ENCODE measurements at regions not wholly inside any gene's neighbourhood (a gene's known extent, or its start where the extent isn't known, plus 50 kb on each side); places are given as distances from the start of the nearest gene placed in this dataset.
"Not testable (repeated sequence)": the region's sequence is repeated elsewhere in the genome, so short reads cannot be mapped to it uniquely, and the experiment has no call there.

GRCh38 chr6:86487660-86488221 is 449.6 kb upstream of the HTR1E start:
- Histone ChIP-seq H3K27me3 (ENCODE audit: low read length) (no peaks in the 10 kb centered on the region), H3K4me1 (ENCODE audit: insufficient read depth, low read length) (no peaks in the 10 kb centered on the region), H3K4me2 (ENCODE audit: low read length) (no peak overlapping the region), H3K79me2 (ENCODE audit: low read length) (no peaks in the 10 kb centered on the region), H2AFZ (ENCODE audit: low read length) (no peak overlapping the region), H3K4me3 (ENCODE audit: low read length) (no peak overlapping the region), H3F3A (ENCODE audit: low read length, unreplicated experiment) (no peaks in the 10 kb centered on the region), H3K36me3 (ENCODE audit: low read depth, low read length) (no peaks in the 10 kb centered on the region), H3K9me3 (ENCODE audit: low read length) (no peaks in the 10 kb centered on the region), H3K9ac (ENCODE audit: low read length) (no peak overlapping the region), H4K20me1 (ENCODE audit: low read length) (no peaks in the 10 kb centered on the region), H3K9me2 (replicated peaks; ENCODE audit: low read length) (no peaks in the 10 kb centered on the region), H3K27ac (ENCODE audit: low read length) (no peak overlapping the region)
- BruUV-seq (replicated peaks): no TSS peak
- ChIA-PET POLR2A (ENCODE audit: unreplicated experiment) (no interaction called here), CTCF (no interaction called here)
- ATAC-seq: no peak
- no peak for TF ChIP-seq CTCF (conservative IDR thresholded peaks at IDR 0.05; ENCODE audit: low read depth, low read length)
- no peak for TF ChIP-seq EZH2 (IDR thresholded peaks at IDR 0.05; ENCODE audit: low read length, unreplicated experiment)
- TF ChIP-seq EZH2phosphoT487 (IDR thresholded peaks at IDR 0.05; ENCODE audit: borderline replicate concordance, low read length): no peak
- no peak for DNase-seq
- intact Hi-C loops (cut with micrococcal nuclease): no loop called here

GRCh38 chr6:86478316-86478715 is 459.0 kb upstream of the HTR1E start:
- H4K20me1 ChIP-seq (ENCODE audit: low read length); H2AFZ ChIP-seq (ENCODE audit: low read length); DNase-seq; CTCF ChIA-PET; H3K4me3 ChIP-seq (ENCODE audit: low read length); POLR2A ChIA-PET (ENCODE audit: unreplicated experiment); BruUV-seq (replicated peaks); H3K79me2 ChIP-seq (ENCODE audit: low read length); H3K27ac ChIP-seq (ENCODE audit: low read length); ATAC-seq; H3K9ac ChIP-seq (ENCODE audit: low read length); H3K36me3 ChIP-seq (ENCODE audit: low read depth, low read length); H3K27me3 ChIP-seq (ENCODE audit: low read length); H3K9me3 ChIP-seq (ENCODE audit: low read length); H3K4me1 ChIP-seq (ENCODE audit: insufficient read depth, low read length); H3K4me2 ChIP-seq (ENCODE audit: low read length); intact Hi-C loops (cut with micrococcal nuclease); H3K9me2 ChIP-seq (replicated peaks; ENCODE audit: low read length); H3F3A ChIP-seq (ENCODE audit: low read length, unreplicated experiment): not testable (repeated sequence)

GRCh38 chr6:86477500-86478148 is 459.7 kb upstream of the HTR1E start:
- POLR2A ChIA-PET (ENCODE audit: unreplicated experiment): no interaction called here
- H3K4me2 ChIP-seq (ENCODE audit: low read length): no peak overlapping the region
- H3K9ac ChIP-seq (ENCODE audit: low read length): no peak overlapping the region
- no peaks in the 10 kb centered on the region for H3K4me1 ChIP-seq (ENCODE audit: insufficient read depth, low read length)
- ATAC-seq (no peak), DNase-seq (no peak)
- CTCF ChIA-PET: no interaction called here
- no peak overlapping the region for H3K27ac ChIP-seq (ENCODE audit: low read length)
- H3K79me2 ChIP-seq (ENCODE audit: low read length): no peaks in the 10 kb centered on the region
- H3F3A ChIP-seq (ENCODE audit: low read length, unreplicated experiment): no peaks in the 10 kb centered on the region
- no peaks in the 10 kb centered on the region for H3K9me3 ChIP-seq (ENCODE audit: low read length)
- no peaks in the 10 kb centered on the region for H4K20me1 ChIP-seq (ENCODE audit: low read length)
- no peaks in the 10 kb centered on the region for H3K27me3 ChIP-seq (ENCODE audit: low read length)
- no peaks in the 10 kb centered on the region for H3K36me3 ChIP-seq (ENCODE audit: low read depth, low read length)
- TF ChIP-seq CTCF (conservative IDR thresholded peaks at IDR 0.05; ENCODE audit: low read depth, low read length) (no peak), EZH2phosphoT487 (IDR thresholded peaks at IDR 0.05; ENCODE audit: borderline replicate concordance, low read length) (no peak), EZH2 (IDR thresholded peaks at IDR 0.05; ENCODE audit: low read length, unreplicated experiment) (no peak)
- no peaks in the 10 kb centered on the region for H3K9me2 ChIP-seq (replicated peaks; ENCODE audit: low read length)
- H2AFZ ChIP-seq (ENCODE audit: low read length): no peak overlapping the region
- no TSS peak for BruUV-seq (replicated peaks)
- intact Hi-C loops (cut with micrococcal nuclease): no loop called here
- H3K4me3 ChIP-seq (ENCODE audit: low read length): no peak overlapping the region

Data from PC-3 (cell line).